A549 (cell line): ENCODE measurements at regions not wholly inside any gene's neighbourhood (a gene's known extent, or its start where the extent isn't known, plus 50 kb on each side); places are given as distances from the start of the nearest gene placed in this dataset.

Experiments
- ATAC-seq, 2 experiments: fragments of 200-7000 bp in 1 of 2; fragments of >200 bp in 1 of 2; cut with Nextera tagmentation in 1 of 2; cut with Tn5 transposase in 1 of 2; 3 replicates each; pipeline versions ENCODE4 v1.8.0 to v1.9.1; 2018 to 2020; ENCODE audit warnings: mild to moderate bottlenecking in 1 of 2, moderate library complexity in 1 of 2
- CTCF ChIA-PET: fragments of 300-600 bp; sonication (Branson Sonifier 250); formaldehyde crosslinking; extraction: SDS; loops from one replicate; lab custom pipeline; 2021; ENCODE audit warnings: antibody characterized with exemption, inconsistent platforms; lab: Yijun Ruan, JAX
- POLR2A ChIA-PET: fragments of 350-600 bp; formaldehyde crosslinking; extraction: SDS; loops from one replicate; lab custom pipeline; 2021; ENCODE audit warnings: antibody characterized with exemption, inconsistent platforms; lab: Yijun Ruan, JAX
- DNase-seq, 2 experiments: peaks; one replicate each; pipeline versions ENCODE4 v3.0.0 to v3.0.0-alpha.2; 2011 to 2016; ENCODE audit warnings: low read depth in 1 of 2, low spot score in 1 of 2
- FAIRE-seq: peaks from 2 replicates; lab custom pipeline; 2011; peaks lifted over from hg19 to GRCh38; lab: Jason Lieb, UNC
- H3K27ac ChIP-seq, 2 experiments: fragments of >200 bp; sonication (Bioruptor Twin); formaldehyde crosslinking; 3 replicates each; pipeline ENCODE4 v1.5.1; 2016 to 2017
- H3K4me1 ChIP-seq: fragments of >200 bp; sonication (Bioruptor Twin); formaldehyde crosslinking; 3 replicates; pipeline ENCODE4 v1.6.1; 2016
- H3K4me2 ChIP-seq: fragments of >200 bp; sonication (Bioruptor Twin); formaldehyde crosslinking; 3 replicates; pipeline ENCODE4 v1.6.1; 2016
- H3K4me3 ChIP-seq: fragments of >200 bp; sonication (Bioruptor Twin); formaldehyde crosslinking; 3 replicates; pipeline ENCODE4 v1.5.1; 2016
- H3K9me3 ChIP-seq: fragments of >200 bp; sonication (Bioruptor Twin); formaldehyde crosslinking; 3 replicates; pipeline ENCODE4 v1.6.1; 2016
- BHLHE40 ChIP-seq: IDR thresholded peaks from 2 replicates; pipeline ENCODE4 v1.6.1; 2012; ENCODE audit warnings: low read depth, low read length, inconsistent platforms
- CBX8 ChIP-seq: fragments of 200-600 bp; sonication (generic); IDR thresholded peaks from 2 replicates; pipeline ENCODE4 v1.6.1; 2016
- CHD2 ChIP-seq: fragments of 150-350 bp; IDR thresholded peaks from 2 replicates; pipeline ENCODE4 v1.6.1; 2014; ENCODE audit warnings: low read length; ENCODE audit not compliant: partially characterized antibody
- CHD4 ChIP-seq: fragments of 200-600 bp; sonication (generic); IDR thresholded peaks from 2 replicates; pipeline ENCODE4 v1.6.1; 2016; ENCODE audit warnings: antibody characterized with exemption, mild to moderate bottlenecking, borderline replicate concordance
- CTCF ChIP-seq: fragments of >200 bp; sonication (Bioruptor Twin); formaldehyde crosslinking; IDR thresholded peaks from 3 replicates; pipeline ENCODE4 v1.5.1; 2016
- EP300 ChIP-seq, 2 experiments: fragments of >200 bp; sonication (Bioruptor Twin); formaldehyde crosslinking; IDR thresholded peaks; 2 replicates in 1 of 2; 3 replicates in 1 of 2; pipeline ENCODE4 v1.6.1; 2016 to 2017
- ESRRA ChIP-seq: fragments of 150-350 bp; IDR thresholded peaks from 2 replicates; pipeline ENCODE4 v1.6.1; 2014; ENCODE audit warnings: mild to moderate bottlenecking, low read length, borderline replicate concordance
- FOXS1 ChIP-seq: fragments of 250-450 bp; sonication (Bioruptor Pico); IDR thresholded peaks from 2 replicates; pipeline ENCODE4 v1.5.0; 2020; ENCODE audit warnings: mild to moderate bottlenecking, moderate library complexity
- HOXB13 ChIP-seq: fragments of 250-450 bp; sonication (Bioruptor Pico); IDR thresholded peaks from 2 replicates; pipeline ENCODE4 v1.5.0; 2020; ENCODE audit warnings: low read depth, mild to moderate bottlenecking, moderate library complexity
- HOXB5 ChIP-seq: fragments of 250-450 bp; sonication (Bioruptor Pico); IDR thresholded peaks from 2 replicates; pipeline ENCODE4 v1.5.0; 2020; ENCODE audit warnings: mild to moderate bottlenecking, moderate library complexity
- KDM1A ChIP-seq: fragments of 200-600 bp; sonication (generic); IDR thresholded peaks from 2 replicates; pipeline ENCODE4 v1.6.1; 2016; ENCODE audit warnings: low read depth, mild to moderate bottlenecking
- MAFK ChIP-seq: fragments of 450-650 bp; IDR thresholded peaks from 2 replicates; pipeline ENCODE4 v1.6.1; 2014; ENCODE audit not compliant: partially characterized antibody
- MAX ChIP-seq: IDR thresholded peaks from 2 replicates; pipeline ENCODE4 v1.6.1; 2012
- MAZ ChIP-seq: fragments of 150-350 bp; IDR thresholded peaks from 2 replicates; pipeline ENCODE4 v1.6.1; 2014; ENCODE audit warnings: antibody characterized with exemption, low read depth, low read length, borderline replicate concordance
- NPAS2 ChIP-seq: fragments of 250-450 bp; sonication (Bioruptor Pico); IDR thresholded peaks from 2 replicates; pipeline ENCODE4 v1.8.0; 2022; ENCODE audit warnings: mild to moderate bottlenecking, moderate library complexity, borderline replicate concordance
- PBX3 ChIP-seq: IDR thresholded peaks from 2 replicates; pipeline ENCODE4 v1.6.1; 2012
- POLR2A ChIP-seq: IDR thresholded peaks from 2 replicates; pipeline ENCODE4 v1.6.1; 2012; ENCODE audit warnings: mild to moderate bottlenecking, low read length
- POLR2AphosphoS2 ChIP-seq: conservative IDR thresholded peaks from 2 replicates; pipeline ENCODE4 v1.6.1; 2012; ENCODE audit warnings: low read length, improper control_type of control experiment, inconsistent platforms
- RAD21 ChIP-seq, 2 experiments: fragments of >200 bp in 1 of 2; sonication (Bioruptor Twin) in 1 of 2; formaldehyde crosslinking in 1 of 2; IDR thresholded peaks in 1 of 2; conservative IDR thresholded peaks in 1 of 2; 2 replicates in 1 of 2; 3 replicates in 1 of 2; pipeline ENCODE4 v1.6.1; 2012 to 2018; ENCODE audit warnings: inconsistent platforms in 1 of 2
- RFX5 ChIP-seq: fragments of 450-650 bp; IDR thresholded peaks from 2 replicates; pipeline ENCODE4 v1.7.1; 2014; ENCODE audit warnings: antibody characterized with exemption, mild to moderate bottlenecking, moderate library complexity
- SREBF2 ChIP-seq: fragments of 450-650 bp; IDR thresholded peaks from 2 replicates; pipeline ENCODE4 v1.6.1; 2014; ENCODE audit warnings: mild to moderate bottlenecking, moderate library complexity
- ZC3H11A ChIP-seq: fragments of 450-650 bp; IDR thresholded peaks from 2 replicates; pipeline ENCODE4 v1.6.1; 2014; ENCODE audit warnings: antibody characterized with exemption, mild to moderate bottlenecking
- ZNF302 ChIP-seq: fragments of 250-450 bp; sonication (Bioruptor Pico); IDR thresholded peaks from 2 replicates; pipeline ENCODE4 v1.9.0; 2021; ENCODE audit warnings: inconsistent platforms, mild to moderate bottlenecking, moderate library complexity
- WGBS: methylation state at CpG from one replicate; pipeline ENCODE4 v1.1.6; 2017; ENCODE audit errors: missing lambda C conversion rate; 5-methylcytosine and 5-hydroxymethylcytosine counted together

DNA sequence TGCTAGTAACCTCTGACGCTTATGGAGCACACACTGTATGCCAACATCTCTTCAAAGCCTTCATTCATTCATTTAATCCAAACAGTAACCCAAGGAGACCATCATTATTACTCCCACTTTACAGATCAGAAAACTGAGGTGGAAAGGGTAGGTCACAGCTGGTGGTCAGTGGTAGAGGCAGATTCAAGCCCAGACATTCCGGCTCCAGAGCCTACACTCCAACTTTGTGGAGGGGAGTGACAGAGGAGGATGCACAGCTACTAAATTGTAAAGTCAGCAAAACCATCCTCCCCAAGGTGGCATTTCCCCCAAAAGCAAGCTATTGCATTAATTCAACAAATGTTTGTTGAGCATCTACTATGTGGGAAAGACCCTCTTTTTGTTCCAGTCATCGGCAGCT lies 110.5 kb upstream of the CPEB4 start:
- Histone ChIP-seq H3K4me3 (no peak overlapping the region), H3K27ac (peak overlapping the region; percentile 92 to 94), H3K4me1 (peaks cover 40% of the 10 kb centered on the region)
- CTCF ChIA-PET: interaction anchor here (0.9 to 1.2 kb wide), 2 partner anchors 11 to 162 kb away, joined by 3 read pairs; no protein-coding TSS in a partner anchor
- WGBS: 90% methylated on average over 3 of the region's 3 CpGs
- DNase-seq: no peak
- no peak for TF ChIP-seq CHD2
- TF ChIP-seq ZC3H11A: no peak
- TF ChIP-seq EP300 (IDR thresholded peaks at IDR 0.05): no peak
- TF ChIP-seq ESRRA: no peak
- TF ChIP-seq POLR2AphosphoS2: no peak
- no peak for TF ChIP-seq RFX5
- TF ChIP-seq MAFK: peak; percentile 90
- no peak for TF ChIP-seq HOXB13 (CRISPR knock-in tag)
- no peak for TF ChIP-seq RAD21 (conservative IDR thresholded peaks at IDR 0.05 in 1 of 2, IDR thresholded peaks at IDR 0.05 in 1 of 2)
- TF ChIP-seq KDM1A: peak; percentile 57; the same call in 1 of the 2 replicates
- no peak for TF ChIP-seq MAZ
- TF ChIP-seq HOXB5 (CRISPR knock-in tag): no peak
- no peak for TF ChIP-seq SREBF2
- no peak for TF ChIP-seq POLR2A
- no peak for TF ChIP-seq MAX
- no peak for TF ChIP-seq PBX3
- TF ChIP-seq CTCF: no peak
- no peak for TF ChIP-seq CHD4
- TF ChIP-seq, all 56 proteins: peak for 2
- FAIRE-seq: no peak
- POLR2A ChIA-PET: no interaction called here
- ATAC-seq: no peak
- no peaks in the 10 kb centered on the region for H3K9me3 ChIP-seq
- H3K4me2 ChIP-seq: no peak overlapping the region

GRCh38 chr5:173778152-173778782 lies 109.9 kb upstream of the CPEB4 start:
- H3K4me1 ChIP-seq: peaks cover 45% of the 10 kb centered on the region
- TF ChIP-seq HOXB13 (CRISPR knock-in tag) (peak; percentile 59; the same call in 1 of the 2 replicates), RAD21 (conservative IDR thresholded peaks at IDR 0.05 in 1 of 2, IDR thresholded peaks at IDR 0.05 in 1 of 2) (no peak), CBX8 (no peak), ZNF302 (CRISPR knock-in tag) (no peak), NPAS2 (no peak), BHLHE40 (no peak), FOXS1 (no peak)
- POLR2A ChIA-PET: no interaction called here
- no peak for ATAC-seq
- H3K9me3 ChIP-seq: no peaks in the 10 kb centered on the region
- CTCF ChIA-PET: interaction anchor here (0.6 to 1.2 kb wide), 3 partner anchors 12 to 176 kb away, joined by 3 read pairs; no protein-coding TSS in a partner anchor
- H3K4me2 ChIP-seq: peak overlapping the region; percentile 42
- no peak for DNase-seq
- FAIRE-seq: no peak
- H3K4me3 ChIP-seq: no peak overlapping the region
- H3K27ac ChIP-seq: peak overlapping the region; percentile 92 to 94
- WGBS: 89% methylated on average over 6 of the region's 6 CpGs
